Ishikawa (cell line): ENCODE measurements at regions not wholly inside any gene's neighbourhood (a gene's known extent, or its start where the extent isn't known, plus 50 kb on each side); places are given as distances from the start of the nearest gene placed in this dataset.

Source experiments
- CEBPB ChIP-seq: IDR thresholded peaks from 2 replicates; pipeline ENCODE4 v1.6.1; 2012
- CREB1 ChIP-seq: IDR thresholded peaks from 2 replicates; pipeline ENCODE4 v1.6.1; 2012; ENCODE audit warnings: low read depth
- EP300 ChIP-seq: IDR thresholded peaks from 2 replicates; pipeline ENCODE4 v1.6.1; 2012; ENCODE audit warnings: borderline replicate concordance
- NFIC ChIP-seq: IDR thresholded peaks from 2 replicates; pipeline ENCODE4 v1.6.1; 2012
- RAD21 ChIP-seq: IDR thresholded peaks from 2 replicates; pipeline ENCODE4 v1.6.1; 2012; ENCODE audit warnings: low read depth
- REST ChIP-seq: IDR thresholded peaks from 2 replicates; pipeline ENCODE4 v1.6.1; 2012; ENCODE audit warnings: low read depth, mild to moderate bottlenecking
- TAF1 ChIP-seq: IDR thresholded peaks from 2 replicates; pipeline ENCODE4 v1.6.1; 2012; ENCODE audit warnings: low read depth, mild to moderate bottlenecking
- TCF12 ChIP-seq: IDR thresholded peaks from 2 replicates; pipeline ENCODE4 v1.6.1; 2012; ENCODE audit warnings: low read depth
- TEAD4 ChIP-seq: IDR thresholded peaks from 2 replicates; pipeline ENCODE4 v1.6.1; 2012
- YY1 ChIP-seq: IDR thresholded peaks from 2 replicates; pipeline ENCODE4 v1.6.1; 2012; ENCODE audit warnings: low read depth
- TF ChIP-seq, protein P1 (sequence below): IDR thresholded peaks from 2 replicates; pipeline ENCODE4 v1.6.1; 2012
- TF ChIP-seq, protein P2 (sequence below): IDR thresholded peaks from 2 replicates; pipeline ENCODE4 v1.6.1; 2012

- no peak for TF ChIP-seq YY1
- TF ChIP-seq, protein P1, sequence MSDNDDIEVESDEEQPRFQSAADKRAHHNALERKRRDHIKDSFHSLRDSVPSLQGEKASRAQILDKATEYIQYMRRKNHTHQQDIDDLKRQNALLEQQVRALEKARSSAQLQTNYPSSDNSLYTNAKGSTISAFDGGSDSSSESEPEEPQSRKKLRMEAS = no peak
- TF ChIP-seq EP300 = no peak
- no peak for TF ChIP-seq REST
- TF ChIP-seq, protein P2, sequence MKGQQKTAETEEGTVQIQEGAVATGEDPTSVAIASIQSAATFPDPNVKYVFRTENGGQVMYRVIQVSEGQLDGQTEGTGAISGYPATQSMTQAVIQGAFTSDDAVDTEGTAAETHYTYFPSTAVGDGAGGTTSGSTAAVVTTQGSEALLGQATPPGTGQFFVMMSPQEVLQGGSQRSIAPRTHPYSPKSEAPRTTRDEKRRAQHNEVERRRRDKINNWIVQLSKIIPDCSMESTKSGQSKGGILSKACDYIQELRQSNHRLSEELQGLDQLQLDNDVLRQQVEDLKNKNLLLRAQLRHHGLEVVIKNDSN = no peak
- no peak for TF ChIP-seq CREB1
- TF ChIP-seq CEBPB = no peak
- no peak for TF ChIP-seq NFIC
- TF ChIP-seq TAF1 = no peak
- TF ChIP-seq RAD21 = no peak
- TF ChIP-seq TEAD4 = no peak
- TF ChIP-seq TCF12 = no peak
Measured at GRCh38 chr2:150255528-150255927, 231.9 kb downstream of the RND3 start.
